ENCODE measurements at regions not wholly inside any gene's neighbourhood (a gene's known extent, or its start where the extent isn't known, plus 50 kb on each side); places are given as distances from the start of the nearest gene placed in this dataset.
A peak's percentile ranks its signal among the peaks of the same experiment; 100 is the strongest.

GRCh38 chr1:25072461-25072860 lies 142.4 kb upstream of the RUNX3 start:
- H3K4me1 ChIP-seq (ENCODE audit: control insufficient read depth in 2 of 3, insufficient read depth in 2 of 3, low read depth in 1 of 3, low read length in 3 of 3): no peaks in the 10 kb centered on the region
- peaks cover 0 to 6% (median 0%) of the 10 kb centered on the region in 3 donors for H3K9me3 ChIP-seq (ENCODE audit: control insufficient read depth in 2 of 3, insufficient read depth in 1 of 3, low read length in 3 of 3)
- peak in 1 of 5 donors; percentile 32 for DNase-seq
- intact Hi-C loops (cut with DNase I): no loop called here
- no peak overlapping the region for H3K4me3 ChIP-seq (ENCODE audit: low read length in 3 of 3)
- no peaks in the 10 kb centered on the region for H3K27me3 ChIP-seq (ENCODE audit: control insufficient read depth, insufficient read depth, low read length)
- no peak overlapping the region for H3K27ac ChIP-seq (ENCODE audit: low read depth in 2 of 2, low read length in 2 of 2)
- no peak for TF ChIP-seq CTCF (IDR thresholded peaks at IDR 0.05; ENCODE audit: borderline replicate concordance, extremely low read depth, insufficient read depth)
- no peak for FAIRE-seq
- no peaks in the 10 kb centered on the region for H3K36me3 ChIP-seq (ENCODE audit: control insufficient read depth in 2 of 3, insufficient read depth in 3 of 3, low read length in 3 of 3)
- no peak overlapping the region for H3K9ac ChIP-seq (ENCODE audit: low read length in 3 of 3)

- DNase-seq: no peak
Measured at GRCh38 chr1:25068829-25069228, 138.8 kb upstream of the RUNX3 start.

GRCh38 chr1:25068316-25068715 lies 138.2 kb upstream of the RUNX3 start:
- intact Hi-C loops (cut with DNase I): no loop called here
- DNase-seq: peak in 1 of 5 donors; percentile 27
- FAIRE-seq: no peak

More at GRCh38 chr1:25068829-25069228, 138.8 kb upstream of the RUNX3 start:
- H3K9ac ChIP-seq (ENCODE audit: low read length in 3 of 3): no peak overlapping the region
- H3K9me3 ChIP-seq (ENCODE audit: control insufficient read depth in 2 of 3, insufficient read depth in 1 of 3, low read length in 3 of 3): no peaks in the 10 kb centered on the region
- no peaks in the 10 kb centered on the region for H3K36me3 ChIP-seq (ENCODE audit: control insufficient read depth in 2 of 3, insufficient read depth in 3 of 3, low read length in 3 of 3)
- no peaks in the 10 kb centered on the region for H3K4me1 ChIP-seq (ENCODE audit: control insufficient read depth in 2 of 3, insufficient read depth in 2 of 3, low read depth in 1 of 3, low read length in 3 of 3)
- H3K27ac ChIP-seq (ENCODE audit: low read depth in 2 of 2, low read length in 2 of 2): no peak overlapping the region
- intact Hi-C loops (cut with DNase I): no loop called here
- no peak for TF ChIP-seq CTCF (IDR thresholded peaks at IDR 0.05; ENCODE audit: borderline replicate concordance, extremely low read depth, insufficient read depth)
- no peak overlapping the region for H3K4me3 ChIP-seq (ENCODE audit: low read length in 3 of 3)
- FAIRE-seq: no peak
- no peaks in the 10 kb centered on the region for H3K27me3 ChIP-seq (ENCODE audit: control insufficient read depth, insufficient read depth, low read length)

More at GRCh38 chr1:25068316-25068715, 138.2 kb upstream of the RUNX3 start:
- Histone ChIP-seq H3K4me1 (ENCODE audit: control insufficient read depth in 2 of 3, insufficient read depth in 2 of 3, low read depth in 1 of 3, low read length in 3 of 3) (no peaks in the 10 kb centered on the region), H3K9me3 (ENCODE audit: control insufficient read depth in 2 of 3, insufficient read depth in 1 of 3, low read length in 3 of 3) (no peaks in the 10 kb centered on the region), H3K9ac (ENCODE audit: low read length in 3 of 3) (no peak overlapping the region), H3K36me3 (ENCODE audit: control insufficient read depth in 2 of 3, insufficient read depth in 3 of 3, low read length in 3 of 3) (no peaks in the 10 kb centered on the region), H3K27me3 (ENCODE audit: control insufficient read depth, insufficient read depth, low read length) (no peaks in the 10 kb centered on the region), H3K27ac (ENCODE audit: low read depth in 2 of 2, low read length in 2 of 2) (no peak overlapping the region), H3K4me3 (ENCODE audit: low read length in 3 of 3) (no peak overlapping the region)
- TF ChIP-seq CTCF (IDR thresholded peaks at IDR 0.05; ENCODE audit: borderline replicate concordance, extremely low read depth, insufficient read depth): no peak
